Adrenal gland (tissue), 5 donors: ENCODE measurements at regions not wholly inside any gene's neighbourhood (a gene's known extent, or its start where the extent isn't known, plus 50 kb on each side); places are given as distances from the start of the nearest gene placed in this dataset.

Experiments
- CTCF ChIP-seq, 6 experiments: fragments of 450-650 bp in 4 of 6; fragments of 200-600 bp in 2 of 6; sonication (generic) in 1 of 6; IDR thresholded peaks; 1 replicate in 5 of 6; 2 replicates in 1 of 6; pipeline versions ENCODE4 v1.5.1 to v1.8.0; 2016 to 2021; ENCODE audit warnings: antibody characterized with exemption in 6 of 6, mild to moderate bottlenecking in 2 of 6, moderate library complexity in 1 of 6
- POLR2A ChIP-seq, 2 donors: fragments of 450-650 bp; IDR thresholded peaks; one replicate each; pipeline ENCODE4 v1.6.1; 2017; ENCODE audit warnings: antibody characterized with exemption in 2 of 2, mild to moderate bottlenecking in 2 of 2, moderate library complexity in 1 of 2
- donor health status: DM: no; HTN: no; CAD: no.

GRCh38 chr16:55411231-55411630 lies 67.8 kb upstream of the MMP2 start:
- TF ChIP-seq CTCF (IDR thresholded peaks at IDR 0.05) (no peak), POLR2A (IDR thresholded peaks at IDR 0.05) (no peak)
